ENCODE measurements at regions not wholly inside any gene's neighbourhood (a gene's known extent, or its start where the extent isn't known, plus 50 kb on each side); places are given as distances from the start of the nearest gene placed in this dataset.

DNA sequence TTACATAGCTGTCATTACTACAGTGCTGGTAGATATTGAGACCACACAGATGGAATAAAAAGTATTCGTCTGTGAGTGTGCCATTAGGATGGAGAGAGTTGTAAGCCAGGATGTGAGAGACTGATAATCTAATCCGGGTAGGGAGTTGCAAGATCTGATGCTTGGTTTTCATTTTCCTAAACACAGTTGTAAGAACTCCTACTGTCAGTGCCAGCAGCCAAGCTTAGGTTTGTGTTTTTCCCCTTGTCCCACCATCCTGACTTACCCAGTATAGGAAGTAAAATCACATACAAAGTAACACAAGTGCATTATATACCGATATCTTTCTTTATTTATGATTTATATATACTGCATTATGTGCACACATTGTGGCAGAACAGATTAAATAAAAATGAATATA is 726.4 kb upstream of the PCDH20 start:
- TF ChIP-seq, protein P1, sequence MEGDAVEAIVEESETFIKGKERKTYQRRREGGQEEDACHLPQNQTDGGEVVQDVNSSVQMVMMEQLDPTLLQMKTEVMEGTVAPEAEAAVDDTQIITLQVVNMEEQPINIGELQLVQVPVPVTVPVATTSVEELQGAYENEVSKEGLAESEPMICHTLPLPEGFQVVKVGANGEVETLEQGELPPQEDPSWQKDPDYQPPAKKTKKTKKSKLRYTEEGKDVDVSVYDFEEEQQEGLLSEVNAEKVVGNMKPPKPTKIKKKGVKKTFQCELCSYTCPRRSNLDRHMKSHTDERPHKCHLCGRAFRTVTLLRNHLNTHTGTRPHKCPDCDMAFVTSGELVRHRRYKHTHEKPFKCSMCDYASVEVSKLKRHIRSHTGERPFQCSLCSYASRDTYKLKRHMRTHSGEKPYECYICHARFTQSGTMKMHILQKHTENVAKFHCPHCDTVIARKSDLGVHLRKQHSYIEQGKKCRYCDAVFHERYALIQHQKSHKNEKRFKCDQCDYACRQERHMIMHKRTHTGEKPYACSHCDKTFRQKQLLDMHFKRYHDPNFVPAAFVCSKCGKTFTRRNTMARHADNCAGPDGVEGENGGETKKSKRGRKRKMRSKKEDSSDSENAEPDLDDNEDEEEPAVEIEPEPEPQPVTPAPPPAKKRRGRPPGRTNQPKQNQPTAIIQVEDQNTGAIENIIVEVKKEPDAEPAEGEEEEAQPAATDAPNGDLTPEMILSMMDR (IDR thresholded peaks at IDR 0.05; ENCODE audit: insufficient read depth, low read depth, low read length), result no peak
- TF ChIP-seq EZH2 (IDR thresholded peaks at IDR 0.05; ENCODE audit: insufficient read depth, low read length), result no peak

Data from astrocyte (in vitro differentiated cells and primary cell).